HG03097 (cell line): ENCODE measurements at regions not wholly inside any gene's neighbourhood (a gene's known extent, or its start where the extent isn't known, plus 50 kb on each side); places are given as distances from the start of the nearest gene placed in this dataset.
"Not testable (repeated sequence)": the region's sequence is repeated elsewhere in the genome, so short reads cannot be mapped to it uniquely, and the experiment has no call there.

Experiments used
- ATAC-seq: cut with Tn5 transposase; IDR thresholded peaks from one replicate; pipeline ENCODE4 v1.9.1; 2021; ENCODE audit not compliant: unreplicated experiment, low FRiP score

- ATAC-seq, result no peak
Measured at GRCh38 chr3:177783767-177784166, 586.5 kb upstream of the TBL1XR1 start.

DNA sequence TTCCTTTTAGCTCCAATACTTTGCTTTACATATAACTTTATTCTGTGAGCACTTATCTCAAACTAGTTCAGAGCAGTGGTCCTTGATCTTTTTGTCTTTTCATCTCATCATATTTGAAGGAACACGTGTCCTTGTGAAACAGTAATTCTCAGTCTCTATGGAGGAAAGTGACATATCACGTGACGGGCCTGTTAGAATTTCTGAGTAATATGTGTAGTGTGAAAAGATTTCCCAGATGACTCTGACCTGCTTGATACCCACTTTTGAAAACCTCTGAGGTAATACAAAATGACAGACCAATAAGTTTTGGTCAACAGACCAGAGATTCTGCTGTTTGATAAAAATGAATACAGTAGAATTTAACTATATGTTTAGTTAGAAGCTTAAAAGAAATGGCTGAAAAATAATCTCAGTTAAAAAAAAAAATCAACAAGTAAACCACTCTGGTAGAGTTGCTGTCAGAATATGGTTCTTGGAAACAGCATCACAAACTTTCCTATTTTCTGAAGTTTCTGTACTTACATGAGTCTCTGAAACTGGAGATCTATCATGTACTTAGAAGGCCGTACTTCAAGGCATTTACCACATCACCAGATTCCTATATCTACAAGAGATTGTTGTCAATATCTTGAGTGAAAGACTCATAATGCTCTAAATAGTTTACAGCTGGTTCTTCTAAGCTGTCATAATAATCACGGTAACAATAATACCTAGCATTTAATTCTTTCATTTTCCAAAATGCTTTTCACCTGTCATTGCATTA lies 590.2 kb upstream of the TBL1XR1 start:
- no peak for ATAC-seq

DNA sequence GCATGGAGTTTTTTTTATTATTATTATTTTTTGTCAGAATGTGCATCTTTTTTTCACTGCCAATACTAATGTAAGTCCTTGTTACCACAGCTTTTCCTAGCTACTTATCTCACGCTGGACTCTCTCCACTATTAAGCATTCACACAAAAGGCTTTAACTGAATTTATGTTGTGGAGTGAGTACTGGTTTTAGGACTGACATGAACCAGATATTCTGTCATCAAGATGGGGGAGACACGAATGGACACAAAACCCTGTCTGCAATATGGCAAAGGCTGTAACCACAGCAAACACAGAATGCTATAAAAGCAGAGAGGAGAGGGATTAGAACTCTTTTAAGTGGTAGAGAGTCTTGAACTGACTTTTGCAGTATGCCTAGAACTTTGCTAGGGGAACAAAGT lies 592.2 kb upstream of the TBL1XR1 start:
- no peak for ATAC-seq

GRCh38 chr3:177792311-177793030 lies 595.2 kb upstream of the TBL1XR1 start:
- ATAC-seq, result no peak

DNA sequence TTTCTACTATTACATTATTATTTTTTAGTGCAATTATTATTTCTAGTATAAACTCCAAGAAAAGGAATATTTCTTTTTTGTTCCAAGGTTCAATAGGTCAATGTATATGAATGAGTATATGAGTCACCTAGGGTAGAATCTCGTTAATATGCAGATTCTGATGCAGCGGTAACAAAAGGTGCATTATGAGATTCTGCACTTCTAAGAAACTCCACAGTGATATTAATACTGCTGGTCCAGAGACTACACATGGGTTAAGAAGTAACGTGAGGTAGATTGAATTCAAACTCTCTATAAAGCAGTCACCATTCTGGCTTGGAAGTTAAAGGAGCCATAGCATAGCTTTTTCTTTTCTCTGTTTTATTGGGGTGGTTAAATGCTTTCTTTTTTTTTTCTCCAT lies 596.2 kb upstream of the TBL1XR1 start:
- ATAC-seq, result no peak

GRCh38 chr3:177795216-177795615 lies 597.9 kb upstream of the TBL1XR1 start:
- no peak for ATAC-seq

GRCh38 chr3:177795859-177796258 lies 598.6 kb upstream of the TBL1XR1 start:
- ATAC-seq, result no peak

DNA sequence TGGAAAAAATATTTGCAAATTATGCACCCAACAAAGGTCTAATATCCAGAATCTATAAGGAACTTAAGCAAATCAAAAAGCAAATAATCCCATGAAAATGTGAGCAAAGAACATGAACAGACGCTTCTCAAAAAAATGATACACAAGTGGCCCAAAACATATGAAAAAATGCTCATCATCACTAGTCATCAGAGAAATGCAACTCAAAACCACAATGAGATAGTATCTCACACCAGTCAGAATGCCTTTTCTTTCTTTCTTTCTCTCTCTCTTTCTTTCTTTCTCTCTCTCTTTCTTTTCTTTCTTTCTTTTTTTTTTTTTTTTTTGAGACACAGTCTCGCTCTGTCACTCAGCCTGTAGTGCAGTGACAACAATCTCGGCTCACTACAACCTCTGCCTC lies 602.9 kb upstream of the TBL1XR1 start:
- ATAC-seq, result not testable (repeated sequence)

DNA sequence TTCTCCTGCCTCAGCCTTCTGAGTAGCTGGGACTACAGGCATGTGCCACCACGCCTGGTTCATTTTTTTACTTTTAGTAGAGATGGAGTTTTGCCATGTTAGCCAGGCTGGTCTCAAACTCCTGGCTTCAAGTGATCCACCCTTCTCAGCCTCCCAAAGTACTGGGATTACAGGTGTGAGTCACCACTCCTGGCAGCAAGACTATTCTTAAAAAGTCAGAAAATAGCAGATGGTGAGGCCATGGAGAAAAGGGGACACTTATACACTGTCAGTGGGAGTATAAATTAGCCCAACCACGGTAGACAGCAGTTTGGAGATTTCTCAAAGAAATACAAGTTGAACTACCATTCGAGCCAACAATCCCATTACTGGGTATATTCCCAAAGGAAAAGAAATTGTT lies 603.3 kb upstream of the TBL1XR1 start:
- no peak for ATAC-seq

GRCh38 chr3:177802151-177802900 lies 605.0 kb upstream of the TBL1XR1 start:
- no peak for ATAC-seq

DNA sequence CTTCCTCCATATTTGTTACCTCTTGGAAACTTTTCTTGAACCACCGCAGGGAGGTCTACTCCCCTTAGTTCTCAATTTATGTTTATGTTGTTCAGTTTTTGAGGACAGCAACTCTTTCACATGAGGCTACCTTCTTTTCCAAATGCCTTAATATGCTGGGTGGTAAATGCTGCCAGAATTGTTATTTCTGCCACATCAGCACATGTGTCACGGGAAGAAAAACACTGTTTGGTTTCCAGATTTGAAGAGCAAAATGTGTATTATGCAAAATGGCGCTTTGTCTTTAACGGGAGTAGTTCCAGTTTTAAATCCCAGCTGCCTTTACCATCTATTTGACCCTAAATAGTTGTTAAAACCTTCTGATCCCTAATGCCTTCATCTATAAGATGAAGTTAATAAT lies 606.2 kb upstream of the TBL1XR1 start:
- ATAC-seq, result no peak

- no peak for ATAC-seq
Measured at GRCh38 chr3:177804032-177804431, 606.8 kb upstream of the TBL1XR1 start.

GRCh38 chr3:177804646-177805045 lies 607.4 kb upstream of the TBL1XR1 start:
- no peak for ATAC-seq

GRCh38 chr3:177807150-177807875 lies 610.0 kb upstream of the TBL1XR1 start:
- no peak for ATAC-seq

- ATAC-seq, result not testable (repeated sequence)
Measured at GRCh38 chr3:177808928-177809478, 611.7 kb upstream of the TBL1XR1 start.

DNA sequence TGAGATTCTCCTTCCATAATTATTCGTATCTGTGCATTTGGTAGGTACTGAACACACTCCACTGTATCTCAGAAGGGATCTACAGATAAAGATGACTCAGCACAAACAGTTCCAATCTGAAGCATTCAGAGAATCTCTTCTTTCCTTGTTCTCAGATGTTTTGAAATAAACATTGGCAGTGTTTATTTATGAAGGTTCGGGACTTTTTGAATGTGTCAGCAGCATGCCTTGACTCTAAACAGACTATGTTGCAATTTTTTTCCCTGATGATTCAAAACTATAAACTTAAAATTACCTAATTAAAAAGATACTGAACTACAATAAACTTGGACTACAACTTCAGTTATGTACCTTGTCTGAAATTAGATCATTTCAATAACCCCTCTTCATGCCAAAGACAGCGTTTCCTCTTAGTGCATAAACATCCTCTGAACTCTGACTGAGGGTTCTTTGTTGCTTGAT lies 612.9 kb upstream of the TBL1XR1 start:
- no peak for ATAC-seq

- no peak for ATAC-seq
Measured at GRCh38 chr3:177811112-177811511, 613.8 kb upstream of the TBL1XR1 start.

DNA sequence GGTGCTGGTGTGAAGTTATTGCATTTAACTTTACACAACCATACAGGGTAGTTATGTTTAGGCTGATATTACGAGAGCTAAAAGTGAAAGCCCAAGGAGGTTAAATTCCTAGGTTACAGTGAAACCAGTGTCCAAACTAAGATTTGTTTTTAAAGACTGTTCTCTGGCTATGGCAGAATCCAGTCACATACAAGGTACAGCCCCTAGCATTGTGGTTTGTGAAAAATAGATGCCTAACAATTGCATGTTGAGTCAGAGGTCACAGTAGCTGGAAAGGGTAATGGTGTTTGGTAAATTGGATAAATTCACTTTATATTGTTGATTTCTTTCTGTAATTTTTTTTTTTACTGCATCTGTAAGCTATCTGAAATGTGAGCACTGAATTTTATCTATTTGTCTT lies 614.6 kb upstream of the TBL1XR1 start:
- no peak for ATAC-seq

- ATAC-seq, result no peak
Measured at GRCh38 chr3:177812492-177812891, 615.2 kb upstream of the TBL1XR1 start.

DNA sequence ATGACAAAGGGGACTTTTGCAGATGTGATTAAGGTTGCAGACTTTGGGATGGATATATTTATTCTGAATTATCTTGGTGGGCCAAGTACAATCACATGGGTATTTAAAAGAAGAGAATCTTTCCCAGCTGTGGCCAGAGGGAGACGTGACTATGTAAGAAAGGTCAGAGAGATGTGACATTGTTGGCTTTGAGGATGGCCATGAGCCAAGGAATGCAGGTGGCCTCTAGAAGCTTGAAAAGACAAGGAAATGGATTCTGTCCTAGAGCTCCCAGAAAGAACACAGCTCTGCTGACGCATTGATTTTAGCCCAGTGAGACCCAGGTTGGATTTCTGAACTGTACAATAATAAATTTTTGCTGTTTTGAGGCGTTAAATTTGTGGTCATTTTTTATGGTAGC lies 616.0 kb upstream of the TBL1XR1 start:
- no peak for ATAC-seq
